HepG2 (cell line): ENCODE measurements at regions not wholly inside any gene's neighbourhood (a gene's known extent, or its start where the extent isn't known, plus 50 kb on each side); places are given as distances from the start of the nearest gene placed in this dataset.

ENCODE experiments used
- ATAC-seq: fragments of 200-7000 bp; cut with Tn5 transposase; 3 replicates; pipeline ENCODE4 v1.9.1; 2020; ENCODE audit warnings: mild to moderate bottlenecking, moderate library complexity
- BruUV-seq: library from RNA; stranded (reverse); fragments of 400-500 nt; replicated peaks from 2 replicates; lab custom pipeline; 2021; lab: Mats Ljungman, UMichigan
- CTCF ChIA-PET: fragments of 300-600 bp; formaldehyde crosslinking; extraction: SDS; loops from one replicate; lab custom pipeline; 2021; ENCODE audit warnings: low total read pairs, inconsistent platforms, low intra/inter-chr PET ratio; lab: Yijun Ruan, JAX
- POLR2A ChIA-PET: fragments of 350-600 bp; sonication (Branson Sonifier 250); formaldehyde crosslinking; loops from one replicate; lab custom pipeline; 2020; ENCODE audit warnings: antibody characterized with exemption, inconsistent platforms; lab: Yijun Ruan, JAX
- DNase-seq: peaks from one replicate; pipeline ENCODE4 v3.0.0-alpha.2; 2015; ENCODE audit warnings: low spot score
- FAIRE-seq: peaks from 3 replicates; lab custom pipeline; 2011; peaks lifted over from hg19 to GRCh38; lab: Jason Lieb, UNC
- H2AFZ ChIP-seq: one replicate; pipeline ENCODE4 v1.6.1; 2011; ENCODE audit warnings: low read length, inconsistent platforms
- H3K27ac ChIP-seq: fragments of 300-600 bp; 3 replicates; pipeline ENCODE4 v1.8.0; 2011; ENCODE audit warnings: mixed run types, mild to moderate bottlenecking, mixed read lengths, low read length, inconsistent platforms; ENCODE audit not compliant: insufficient read depth; ENCODE audit errors: extremely low read length
- H3K27me3 ChIP-seq, 2 experiments: fragments of 200-600 bp in 1 of 2; 2 replicates in 1 of 2; 3 replicates in 1 of 2; pipeline versions ENCODE4 v1.6.0 to v1.8.0; 2011; ENCODE audit warnings: low read length in 2 of 2, mild to moderate bottlenecking in 2 of 2, moderate library complexity in 2 of 2, inconsistent platforms in 1 of 2; ENCODE audit not compliant: insufficient read depth in 2 of 2, control insufficient read depth in 1 of 2
- H3K36me3 ChIP-seq, 2 experiments: fragments of 200-600 bp in 1 of 2; replicated peaks in 1 of 2; 2 replicates in 1 of 2; 3 replicates in 1 of 2; pipeline versions ENCODE4 v1.5.1 to v1.8.0; 2011; ENCODE audit warnings: low read length in 2 of 2, inconsistent platforms in 1 of 2; ENCODE audit not compliant: insufficient read depth in 2 of 2, control insufficient read depth in 1 of 2
- H3K4me1 ChIP-seq: 2 replicates; pipeline ENCODE4 v1.5.1; 2012; ENCODE audit warnings: low read length, inconsistent platforms; ENCODE audit not compliant: insufficient read depth
- H3K4me2 ChIP-seq: 2 replicates; pipeline ENCODE4 v1.6.0; 2011; ENCODE audit warnings: low read depth, low read length, inconsistent platforms
- H3K4me3 ChIP-seq, 3 experiments: fragments of 200-600 bp in 1 of 3; sonication (generic), shearing (Covaris generic) in 1 of 3; replicated peaks in 1 of 3; 2 replicates each; pipeline ENCODE4 v1.5.1; 2011 to 2016; ENCODE audit warnings: low read length in 3 of 3, inconsistent platforms in 2 of 3, low read depth in 2 of 3, mild to moderate bottlenecking in 2 of 3, control low read depth in 1 of 3, mixed read lengths in 1 of 3; ENCODE audit not compliant: insufficient read depth in 1 of 3
- H3K79me2 ChIP-seq: one replicate; pipeline ENCODE4 v1.6.1; 2011; ENCODE audit warnings: low read length, inconsistent platforms; ENCODE audit not compliant: insufficient read depth
- H3K9ac ChIP-seq: 2 replicates; pipeline ENCODE4 v1.6.0; 2011; ENCODE audit warnings: mild to moderate bottlenecking, low read depth, low read length, inconsistent platforms; ENCODE audit not compliant: insufficient read depth
- H3K9me3 ChIP-seq: 2 replicates; pipeline ENCODE4 v1.5.1; 2012; ENCODE audit warnings: mild to moderate bottlenecking, low read length
- H4K20me1 ChIP-seq: 2 replicates; pipeline ENCODE4 v1.6.0; 2011; ENCODE audit warnings: inconsistent platforms, mild to moderate bottlenecking, low read length, moderate library complexity; ENCODE audit not compliant: insufficient read depth
- CBX5 ChIP-seq: sonication (generic); formaldehyde crosslinking; IDR thresholded peaks from 2 replicates; pipeline ENCODE4 v1.4.0; 2020; ENCODE audit warnings: missing genetic modification reagents, borderline replicate concordance
- NCOR1 ChIP-seq: fragments of 200-600 bp; sonication (generic); IDR thresholded peaks from 2 replicates; pipeline ENCODE4 v1.7.0; 2017; ENCODE audit warnings: antibody characterized with exemption, low read length, borderline replicate concordance
- POLR2AphosphoS2 ChIP-seq: IDR thresholded peaks from 2 replicates; pipeline ENCODE4 v1.6.1; 2011; ENCODE audit warnings: low read depth, low read length, improper control_type of control experiment
- RAD51 ChIP-seq: fragments of 450-650 bp; IDR thresholded peaks from 2 replicates; pipeline ENCODE4 v1.6.1; 2016; ENCODE audit warnings: borderline replicate concordance
- RBAK ChIP-seq: sonication (generic); formaldehyde crosslinking; IDR thresholded peaks from 2 replicates; pipeline ENCODE4 v1.5.1; 2020; ENCODE audit warnings: mild to moderate bottlenecking, missing genetic modification reagents
- SIX1 ChIP-seq: sonication (generic); formaldehyde crosslinking; IDR thresholded peaks from 2 replicates; pipeline ENCODE4 v1.4.0; 2020; ENCODE audit warnings: missing genetic modification reagents, borderline replicate concordance
- SMAD3 ChIP-seq: sonication (generic); formaldehyde crosslinking; IDR thresholded peaks from 2 replicates; pipeline ENCODE4 v1.4.0; 2020; ENCODE audit warnings: missing genetic modification reagents
- TGIF2 ChIP-seq: IDR thresholded peaks from 2 replicates; pipeline ENCODE4 v1.6.1; 2016; ENCODE audit warnings: control low read depth, missing compliant biosample characterization
- ZNF24 ChIP-seq: fragments of 450-650 bp; IDR thresholded peaks from 2 replicates; pipeline ENCODE4 v1.6.1; 2017; ENCODE audit warnings: antibody characterized with exemption, mild to moderate bottlenecking
- ZNF530 ChIP-seq: sonication (generic); formaldehyde crosslinking; IDR thresholded peaks from 2 replicates; pipeline ENCODE4 v1.5.0; 2020; ENCODE audit warnings: low read depth, mild to moderate bottlenecking, missing genetic modification reagents
- WGBS: methylation state at CpG from one replicate; pipeline ENCODE4 v1.1.6; 2017; ENCODE audit warnings: low lambda C conversion rate; 5-methylcytosine and 5-hydroxymethylcytosine counted together
- in situ Hi-C: cut with HindIII; loops from 2 replicates; pipeline ENCODE4 v1.10.0; 2017; ENCODE audit warnings: low pct_unique_long_range_greater_than_20kb; ENCODE audit not compliant: extremely low pct_ligation_motif_present
- intact Hi-C: fragments of 100-400 bp; cut with micrococcal nuclease; formaldehyde crosslinking; loops from one replicate; pipeline ENCODE4 v1.10.0; 2022; ENCODE audit not compliant: unreplicated experiment
- TF ChIP-seq, protein P1 (sequence below), 2 experiments: IDR thresholded peaks; 2 replicates each; pipeline ENCODE4 v1.6.1; 2011 to 2012; ENCODE audit warnings: low read length in 2 of 2, borderline replicate concordance in 1 of 2, low read depth in 1 of 2, mild to moderate bottlenecking in 1 of 2, moderate library complexity in 1 of 2
- TF ChIP-seq, protein P2 (sequence below): sonication (generic); formaldehyde crosslinking; IDR thresholded peaks from 2 replicates; pipeline ENCODE4 v1.4.0; 2020; ENCODE audit warnings: mild to moderate bottlenecking, missing genetic modification reagents
- TF ChIP-seq, protein P3 (sequence below): sonication (generic); formaldehyde crosslinking; IDR thresholded peaks from 2 replicates; pipeline ENCODE4 v1.5.1; 2020; ENCODE audit warnings: missing genetic modification reagents, mild to moderate bottlenecking, borderline replicate concordance

DNA sequence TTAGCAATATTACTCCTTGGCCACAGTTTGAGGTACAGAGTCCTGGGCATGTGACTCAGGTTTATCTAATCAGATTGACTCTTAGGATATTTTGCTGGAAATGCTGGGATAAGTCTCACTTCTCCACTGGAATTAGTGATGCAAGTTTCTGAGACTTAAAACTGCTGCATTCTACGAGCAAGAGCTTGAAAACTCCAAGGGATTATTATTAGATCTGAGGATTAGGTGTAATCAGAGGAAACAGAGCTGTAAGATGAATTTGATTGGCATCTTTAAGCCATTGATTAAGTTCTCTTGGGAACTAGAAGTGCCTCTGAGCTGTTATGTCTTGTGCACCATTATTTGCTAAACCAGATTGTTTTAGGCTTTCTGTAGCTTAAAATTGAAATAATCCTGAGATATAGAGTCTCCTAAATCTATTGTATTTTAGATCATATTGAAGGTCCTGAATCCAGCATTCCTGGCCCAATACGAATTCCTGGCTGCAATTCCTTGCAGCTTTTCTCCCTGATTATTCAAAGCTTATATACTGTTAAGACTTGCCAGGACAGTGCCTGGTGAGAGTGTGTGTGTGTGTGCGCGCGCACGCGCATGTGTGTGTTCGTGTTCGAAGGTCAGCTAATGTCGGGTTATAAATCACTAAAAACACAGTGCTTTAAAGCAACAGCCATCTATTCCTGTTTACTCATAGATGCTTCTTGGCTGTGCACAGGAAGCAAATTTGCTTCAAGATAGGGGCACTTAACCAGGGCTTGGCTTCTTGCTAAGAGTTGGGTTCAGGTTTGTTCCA lies 735.1 kb downstream of the STIM2 start:
- no peak for TF ChIP-seq RBAK
- no peak for TF ChIP-seq SMAD3 (CRISPR knock-in tag)
- TF ChIP-seq, protein P1, sequence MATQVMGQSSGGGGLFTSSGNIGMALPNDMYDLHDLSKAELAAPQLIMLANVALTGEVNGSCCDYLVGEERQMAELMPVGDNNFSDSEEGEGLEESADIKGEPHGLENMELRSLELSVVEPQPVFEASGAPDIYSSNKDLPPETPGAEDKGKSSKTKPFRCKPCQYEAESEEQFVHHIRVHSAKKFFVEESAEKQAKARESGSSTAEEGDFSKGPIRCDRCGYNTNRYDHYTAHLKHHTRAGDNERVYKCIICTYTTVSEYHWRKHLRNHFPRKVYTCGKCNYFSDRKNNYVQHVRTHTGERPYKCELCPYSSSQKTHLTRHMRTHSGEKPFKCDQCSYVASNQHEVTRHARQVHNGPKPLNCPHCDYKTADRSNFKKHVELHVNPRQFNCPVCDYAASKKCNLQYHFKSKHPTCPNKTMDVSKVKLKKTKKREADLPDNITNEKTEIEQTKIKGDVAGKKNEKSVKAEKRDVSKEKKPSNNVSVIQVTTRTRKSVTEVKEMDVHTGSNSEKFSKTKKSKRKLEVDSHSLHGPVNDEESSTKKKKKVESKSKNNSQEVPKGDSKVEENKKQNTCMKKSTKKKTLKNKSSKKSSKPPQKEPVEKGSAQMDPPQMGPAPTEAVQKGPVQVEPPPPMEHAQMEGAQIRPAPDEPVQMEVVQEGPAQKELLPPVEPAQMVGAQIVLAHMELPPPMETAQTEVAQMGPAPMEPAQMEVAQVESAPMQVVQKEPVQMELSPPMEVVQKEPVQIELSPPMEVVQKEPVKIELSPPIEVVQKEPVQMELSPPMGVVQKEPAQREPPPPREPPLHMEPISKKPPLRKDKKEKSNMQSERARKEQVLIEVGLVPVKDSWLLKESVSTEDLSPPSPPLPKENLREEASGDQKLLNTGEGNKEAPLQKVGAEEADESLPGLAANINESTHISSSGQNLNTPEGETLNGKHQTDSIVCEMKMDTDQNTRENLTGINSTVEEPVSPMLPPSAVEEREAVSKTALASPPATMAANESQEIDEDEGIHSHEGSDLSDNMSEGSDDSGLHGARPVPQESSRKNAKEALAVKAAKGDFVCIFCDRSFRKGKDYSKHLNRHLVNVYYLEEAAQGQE (IDR thresholded peaks at IDR 0.05; ENCODE audit: borderline replicate concordance in 1 of 2, low read depth in 1 of 2, low read length in 2 of 2): no peak
- TF ChIP-seq CBX5 (CRISPR knock-in tag): no peak
- TF ChIP-seq ZNF530: no peak
- TF ChIP-seq, protein P2, sequence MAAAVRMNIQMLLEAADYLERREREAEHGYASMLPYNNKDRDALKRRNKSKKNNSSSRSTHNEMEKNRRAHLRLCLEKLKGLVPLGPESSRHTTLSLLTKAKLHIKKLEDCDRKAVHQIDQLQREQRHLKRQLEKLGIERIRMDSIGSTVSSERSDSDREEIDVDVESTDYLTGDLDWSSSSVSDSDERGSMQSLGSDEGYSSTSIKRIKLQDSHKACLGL (CRISPR knock-in tag): no peak
- TF ChIP-seq, protein P3, sequence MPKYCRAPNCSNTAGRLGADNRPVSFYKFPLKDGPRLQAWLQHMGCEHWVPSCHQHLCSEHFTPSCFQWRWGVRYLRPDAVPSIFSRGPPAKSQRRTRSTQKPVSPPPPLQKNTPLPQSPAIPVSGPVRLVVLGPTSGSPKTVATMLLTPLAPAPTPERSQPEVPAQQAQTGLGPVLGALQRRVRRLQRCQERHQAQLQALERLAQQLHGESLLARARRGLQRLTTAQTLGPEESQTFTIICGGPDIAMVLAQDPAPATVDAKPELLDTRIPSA (CRISPR knock-in tag): no peak
- no peak for TF ChIP-seq SIX1 (CRISPR knock-in tag)
- TF ChIP-seq TGIF2 (CRISPR knock-in tag): no peak
- TF ChIP-seq RAD51: no peak
- TF ChIP-seq NCOR1: no peak
- TF ChIP-seq POLR2AphosphoS2: no peak
- no peak for TF ChIP-seq ZNF24
- FAIRE-seq: no peak
- in situ Hi-C loops (no loop called here), intact Hi-C loops (no loop called here)
- ChIA-PET POLR2A (no interaction called here), CTCF (no interaction called here)
- no peaks in the 10 kb centered on the region for H3K79me2 ChIP-seq
- no peak overlapping the region for H2AFZ ChIP-seq
- H3K9me3 ChIP-seq: peaks cover 12% of the 10 kb centered on the region; the same call in 1 of the 2 replicates
- no TSS peak for BruUV-seq
- no peaks in the 10 kb centered on the region for H3K36me3 ChIP-seq
- no peak overlapping the region for H3K27ac ChIP-seq
- H3K4me3 ChIP-seq: no peak overlapping the region
- H3K4me1 ChIP-seq: no peaks in the 10 kb centered on the region
- 41% methylated on average over 10 of the region's 10 CpGs for WGBS
- H4K20me1 ChIP-seq: no peaks in the 10 kb centered on the region
- ATAC-seq: no peak
- DNase-seq: no peak
- H3K27me3 ChIP-seq: no peaks in the 10 kb centered on the region; a peak in 1 of 5 replicates
- H3K9ac ChIP-seq: no peak overlapping the region
- H3K4me2 ChIP-seq: no peak overlapping the region
